DND-41 (cell line): ENCODE measurements at regions not wholly inside any gene's neighbourhood (a gene's known extent, or its start where the extent isn't known, plus 50 kb on each side); places are given as distances from the start of the nearest gene placed in this dataset.

Source experiments
- EZH2 ChIP-seq: IDR thresholded peaks from 3 replicates; pipeline ENCODE4 v1.6.1; 2012; ENCODE audit warnings: borderline replicate concordance, low read depth, mild to moderate bottlenecking, moderate library complexity, low read length, inconsistent platforms; ENCODE audit not compliant: severe bottlenecking
- TF ChIP-seq, protein P1 (sequence below): IDR thresholded peaks from 2 replicates; pipeline ENCODE4 v1.5.1; 2012; ENCODE audit warnings: borderline replicate concordance, low read length, moderate library complexity, mild to moderate bottlenecking; ENCODE audit not compliant: poor library complexity, severe bottlenecking; ENCODE audit errors: extremely low read depth

DNA sequence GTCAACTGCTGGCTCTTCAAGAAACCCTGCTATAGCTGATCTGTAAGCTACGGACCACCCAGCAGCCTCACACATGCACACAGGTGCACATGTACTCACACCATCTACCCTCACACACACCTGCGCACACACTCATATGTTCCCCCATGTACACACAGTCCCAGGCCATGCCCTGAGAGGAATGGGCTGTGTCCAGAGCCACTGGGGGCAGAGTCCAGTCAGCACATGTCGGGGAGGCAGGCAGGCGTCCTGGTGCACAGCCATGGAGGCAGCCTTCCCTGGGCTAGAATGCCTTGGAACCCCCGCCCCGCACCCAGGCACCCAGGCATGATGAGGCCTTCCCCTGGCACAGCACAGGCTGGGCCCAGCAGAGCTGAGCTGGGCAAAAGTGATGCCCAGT, 58.3 kb upstream of the DLK1 start:
- TF ChIP-seq, protein P1, sequence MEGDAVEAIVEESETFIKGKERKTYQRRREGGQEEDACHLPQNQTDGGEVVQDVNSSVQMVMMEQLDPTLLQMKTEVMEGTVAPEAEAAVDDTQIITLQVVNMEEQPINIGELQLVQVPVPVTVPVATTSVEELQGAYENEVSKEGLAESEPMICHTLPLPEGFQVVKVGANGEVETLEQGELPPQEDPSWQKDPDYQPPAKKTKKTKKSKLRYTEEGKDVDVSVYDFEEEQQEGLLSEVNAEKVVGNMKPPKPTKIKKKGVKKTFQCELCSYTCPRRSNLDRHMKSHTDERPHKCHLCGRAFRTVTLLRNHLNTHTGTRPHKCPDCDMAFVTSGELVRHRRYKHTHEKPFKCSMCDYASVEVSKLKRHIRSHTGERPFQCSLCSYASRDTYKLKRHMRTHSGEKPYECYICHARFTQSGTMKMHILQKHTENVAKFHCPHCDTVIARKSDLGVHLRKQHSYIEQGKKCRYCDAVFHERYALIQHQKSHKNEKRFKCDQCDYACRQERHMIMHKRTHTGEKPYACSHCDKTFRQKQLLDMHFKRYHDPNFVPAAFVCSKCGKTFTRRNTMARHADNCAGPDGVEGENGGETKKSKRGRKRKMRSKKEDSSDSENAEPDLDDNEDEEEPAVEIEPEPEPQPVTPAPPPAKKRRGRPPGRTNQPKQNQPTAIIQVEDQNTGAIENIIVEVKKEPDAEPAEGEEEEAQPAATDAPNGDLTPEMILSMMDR, result no peak
- TF ChIP-seq EZH2, result no peak
